ENCODE measurements at regions not wholly inside any gene's neighbourhood (a gene's known extent, or its start where the extent isn't known, plus 50 kb on each side); places are given as distances from the start of the nearest gene placed in this dataset.

DNA sequence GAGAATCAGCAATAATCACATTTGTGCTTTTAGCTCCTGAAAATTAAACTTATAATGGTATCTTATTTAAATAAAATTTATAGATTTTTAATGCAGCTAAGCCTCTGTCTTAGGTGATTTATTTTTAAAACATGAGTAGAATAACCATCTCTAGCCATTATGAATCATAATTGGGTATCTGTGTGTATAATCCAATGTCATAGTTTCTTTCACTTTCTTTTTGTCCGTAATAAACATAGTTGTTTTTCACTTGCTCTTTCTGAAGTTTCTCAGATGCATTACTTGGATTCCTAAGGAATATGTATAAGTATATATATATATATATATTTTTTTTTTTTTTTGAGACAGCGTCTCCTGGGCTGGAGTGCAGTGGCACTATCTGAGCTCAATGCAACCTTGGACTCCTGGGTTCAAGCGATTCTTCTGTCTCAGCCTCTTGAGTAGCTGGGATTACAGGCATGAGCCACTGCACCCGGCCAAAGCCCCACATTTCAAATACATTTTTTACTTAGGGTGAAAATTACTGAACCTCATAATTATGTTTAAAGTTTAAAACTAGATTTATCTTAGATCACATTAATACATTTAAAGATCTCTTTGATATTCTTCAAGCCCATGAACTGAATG is 377.1 kb downstream of the PRDM9 start:
- TF ChIP-seq CTCF (IDR thresholded peaks at IDR 0.05) (no peak), POLR2A (IDR thresholded peaks at IDR 0.05) (no peak)
